Hematopoietic multipotent progenitor cell treated with erythropoietin and hydrocortisone succinate and interleukin-3 and kit ligand, for 15 days (in vitro differentiated cells): ENCODE measurements at regions not wholly inside any gene's neighbourhood (a gene's known extent, or its start where the extent isn't known, plus 50 kb on each side); places are given as distances from the start of the nearest gene placed in this dataset.

Source experiments
- DNase-seq: peaks from one replicate; pipeline ENCODE4 v3.0.0-alpha.2; 2015; ENCODE audit warnings: low spot score

GRCh38 chr12:85639834-85640233 is 196.4 kb downstream of the RASSF9 start:
- no peak for DNase-seq

- DNase-seq: no peak
Measured at GRCh38 chr12:85641796-85642195, 194.4 kb downstream of the RASSF9 start.

DNA sequence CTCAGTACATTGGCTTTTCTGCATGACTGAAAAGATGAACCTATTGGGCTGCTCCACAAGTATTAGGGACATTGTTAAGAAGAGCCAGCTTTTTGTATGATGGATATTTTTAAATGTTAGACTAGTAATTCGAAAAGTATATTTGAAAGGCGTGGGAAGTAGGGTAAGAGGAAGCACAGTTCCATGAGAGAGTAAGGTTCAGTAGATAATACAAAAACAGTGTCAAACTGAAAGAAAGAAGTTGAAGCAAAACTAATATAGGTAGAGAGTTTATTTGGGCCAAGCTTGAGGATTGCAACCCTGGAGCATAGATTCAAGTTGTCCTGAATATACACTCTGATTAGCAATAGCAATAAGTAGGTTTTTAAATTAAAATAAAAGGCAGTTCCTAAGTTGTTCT is 193.9 kb downstream of the RASSF9 start:
- no peak for DNase-seq

DNA sequence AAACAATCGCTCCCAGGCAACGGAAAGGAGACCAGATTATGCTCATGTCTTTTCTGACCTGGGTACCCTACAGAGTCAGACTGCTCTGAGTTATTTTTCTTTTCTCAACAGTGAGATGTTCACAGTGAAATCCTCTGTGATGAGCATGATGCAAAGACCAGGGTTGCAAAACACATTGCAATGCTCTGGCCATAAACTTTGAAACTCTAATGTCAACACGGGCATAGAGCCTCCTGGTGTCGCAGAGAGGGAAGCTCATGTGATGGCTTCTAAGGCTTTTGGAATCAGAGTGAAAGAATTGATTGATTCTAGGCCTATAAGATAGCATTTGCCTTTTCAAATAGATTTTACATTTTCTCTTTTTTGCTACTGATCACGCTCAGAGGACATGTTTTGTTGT is 193.4 kb downstream of the RASSF9 start:
- DNase-seq: no peak

GRCh38 chr12:85644508-85644907 is 191.7 kb downstream of the RASSF9 start:
- DNase-seq: no peak

DNA sequence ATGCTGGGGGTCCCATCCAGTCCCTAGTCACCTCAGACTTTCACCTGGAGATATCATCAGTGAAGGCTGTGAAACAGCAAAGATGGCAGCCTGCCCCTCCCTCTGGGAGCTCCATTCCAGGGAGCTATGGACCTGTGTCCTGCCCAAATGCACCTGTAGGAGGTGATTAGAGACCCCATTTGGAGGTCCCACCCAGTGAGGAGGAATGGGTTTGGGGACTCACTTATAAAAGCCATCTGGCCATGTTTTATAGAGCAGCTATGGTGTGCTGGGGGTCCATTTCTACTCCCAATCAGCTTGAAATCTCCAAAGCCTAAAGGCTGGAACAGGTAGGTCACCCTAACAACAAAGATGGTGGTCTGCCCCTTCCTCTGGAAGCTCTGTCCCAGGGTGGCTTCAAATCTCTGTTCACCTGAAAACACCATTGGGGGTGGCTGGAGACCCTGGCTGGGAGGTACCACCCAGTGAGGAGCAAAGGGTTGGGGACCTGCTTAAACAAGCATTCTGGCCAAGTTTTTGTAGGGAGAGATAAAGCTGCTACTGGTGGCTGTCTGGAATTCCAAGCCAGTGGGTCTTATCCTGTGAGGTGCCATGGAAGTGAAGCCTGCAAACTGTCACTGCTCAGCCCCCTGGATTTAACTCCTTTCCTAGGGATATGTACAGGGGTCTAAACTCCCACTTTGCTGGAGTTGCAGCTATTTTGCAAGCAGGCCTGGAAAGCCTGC is 182.3 kb downstream of the RASSF9 start:
- DNase-seq: no peak

DNA sequence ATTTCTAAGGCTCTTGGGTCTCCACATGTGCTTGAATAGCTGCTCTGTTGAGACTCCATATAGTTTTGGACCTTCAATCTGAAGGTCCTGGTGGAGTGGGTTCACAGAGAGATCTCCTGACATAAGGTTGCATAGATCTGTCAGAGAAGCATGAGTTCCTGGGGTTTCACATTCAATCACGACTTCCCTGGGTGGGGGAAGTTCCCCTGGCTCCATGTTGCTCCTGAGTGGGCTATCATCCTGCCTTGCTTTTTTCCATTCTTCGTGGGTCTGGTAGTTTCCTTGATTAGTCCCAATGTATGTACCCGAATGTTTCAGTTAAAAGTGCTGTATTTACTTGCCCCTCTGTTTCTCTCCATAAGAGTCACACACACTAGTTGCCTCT is 181.8 kb downstream of the RASSF9 start:
- DNase-seq: no peak

- no peak for DNase-seq
Measured at GRCh38 chr12:85656561-85656960, 179.6 kb downstream of the RASSF9 start.

GRCh38 chr12:85657251-85657650 is 179.0 kb downstream of the RASSF9 start:
- DNase-seq: no peak

DNA sequence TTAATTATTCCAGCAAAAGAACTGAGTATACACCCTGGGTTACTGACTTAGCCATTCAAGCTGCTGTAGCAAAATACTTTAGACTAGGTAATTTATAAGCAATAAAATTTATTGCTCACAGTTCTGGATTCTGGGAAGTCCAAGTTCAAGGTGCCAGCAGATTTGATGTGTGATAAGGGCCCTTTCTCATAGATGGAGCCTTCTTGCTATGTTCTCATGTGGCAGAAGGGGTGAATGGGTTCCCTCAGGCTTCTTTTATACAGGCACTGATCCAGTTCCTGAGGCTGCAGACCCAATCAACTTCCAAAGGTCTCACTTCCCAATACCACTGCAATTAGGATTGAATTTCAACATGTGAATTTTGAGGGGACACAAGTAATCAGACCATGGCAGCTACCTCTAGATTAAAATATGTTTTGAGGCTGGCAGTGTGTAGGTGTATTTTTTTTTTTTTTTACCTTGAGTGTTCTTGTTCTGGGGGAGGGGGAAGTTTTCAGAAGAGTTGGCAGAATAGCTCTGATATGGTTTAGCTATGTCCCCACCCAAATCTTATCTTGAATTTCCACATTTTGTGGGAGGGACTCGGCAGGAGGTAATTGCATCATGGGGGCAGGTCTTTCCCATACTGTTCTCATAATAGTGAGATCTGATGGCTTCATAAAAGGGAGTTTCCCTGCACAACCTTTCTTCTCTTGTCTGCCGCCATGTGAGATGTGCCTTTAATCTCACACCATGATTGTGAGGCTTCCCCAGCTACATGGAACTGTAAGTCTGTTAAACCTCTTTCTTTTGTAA is 178.2 kb downstream of the RASSF9 start:
- DNase-seq: no peak

DNA sequence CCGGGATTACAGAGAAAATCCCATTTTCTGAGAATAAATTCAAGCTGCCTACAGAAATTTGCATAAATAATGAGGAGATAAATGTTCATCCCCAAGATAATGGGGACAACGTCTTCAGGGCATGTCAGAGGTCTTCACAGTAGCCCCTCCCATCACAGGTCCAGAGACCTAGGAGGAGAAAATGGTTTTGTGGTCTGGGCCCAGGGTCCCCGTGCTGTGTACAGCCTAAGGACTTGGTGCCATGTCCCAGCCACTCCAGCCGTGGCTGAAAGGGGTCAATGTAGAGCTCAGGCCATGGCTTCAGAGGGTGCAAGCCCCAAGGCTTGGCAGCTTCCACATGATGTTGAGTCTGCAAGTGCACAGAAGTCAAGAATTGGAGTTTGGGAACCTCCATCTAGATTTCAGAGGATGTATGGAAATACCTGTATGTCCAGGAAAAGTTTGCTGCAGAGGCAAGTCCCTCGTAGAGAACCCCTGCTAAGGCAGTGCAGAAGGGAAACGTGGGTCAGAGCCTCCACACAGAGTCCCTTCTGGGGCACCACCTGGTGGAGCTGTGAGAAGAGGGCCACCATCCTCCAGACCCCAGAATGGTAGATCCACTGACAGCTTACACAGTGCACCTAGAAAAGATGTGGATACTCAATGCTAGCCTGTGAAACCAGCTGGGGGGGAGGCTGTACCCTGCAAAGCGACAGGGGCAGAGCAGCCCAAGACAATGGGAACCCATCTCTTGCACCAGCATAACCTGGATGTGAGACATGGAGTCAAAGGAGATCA is 176.3 kb downstream of the RASSF9 start:
- no peak for DNase-seq

DNA sequence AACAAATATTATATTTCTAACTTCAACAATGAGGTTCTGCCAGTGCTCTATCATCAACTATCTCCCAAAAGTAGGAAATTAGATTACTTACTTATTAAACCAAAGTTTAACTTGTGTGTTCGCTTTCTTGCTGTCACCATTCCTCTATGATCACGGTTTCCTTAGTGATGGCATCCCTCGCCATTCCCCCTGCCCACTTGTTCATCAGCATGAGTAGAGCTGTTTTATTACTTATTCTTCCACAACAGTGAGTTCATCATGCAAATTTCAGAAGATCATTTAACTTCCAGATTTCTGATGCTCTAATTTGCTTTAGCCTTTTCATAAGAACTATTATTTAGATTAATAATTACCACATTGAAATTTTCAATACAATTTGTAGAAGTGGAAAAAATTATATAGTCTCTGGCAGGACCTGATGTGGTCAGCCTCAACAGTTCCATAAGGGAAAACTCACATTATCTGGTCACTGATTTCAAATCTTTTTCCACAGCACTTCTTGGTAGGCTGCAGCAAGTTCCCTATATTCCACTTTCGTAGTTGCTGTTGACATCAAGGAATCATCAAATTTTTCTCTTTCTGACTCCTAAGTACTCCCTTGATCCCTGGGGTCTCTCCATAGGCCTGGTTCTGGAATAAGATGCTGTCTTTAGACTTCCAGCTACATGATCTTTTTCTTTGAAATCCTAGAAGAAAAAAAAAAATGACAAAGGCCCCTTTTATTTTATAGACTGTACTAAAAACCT is 174.6 kb downstream of the RASSF9 start:
- DNase-seq: no peak

DNA sequence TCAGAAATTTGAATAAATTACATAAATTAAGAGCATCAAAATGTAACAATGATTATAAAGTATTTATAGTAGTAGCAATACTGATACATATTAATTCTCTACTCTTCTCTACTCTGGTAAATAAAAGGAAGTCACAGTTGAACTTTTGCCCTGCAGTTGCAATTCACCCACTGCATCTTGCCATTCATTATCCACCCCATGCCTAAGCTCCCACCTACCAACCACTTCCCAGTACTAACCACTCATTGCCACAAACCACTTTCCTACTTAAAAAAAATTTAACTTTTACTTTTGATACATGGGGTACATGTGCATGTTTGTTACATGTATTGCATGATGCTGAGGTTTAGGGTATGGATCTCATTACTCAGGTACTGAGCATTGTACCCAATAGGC is 174.0 kb downstream of the RASSF9 start:
- DNase-seq: no peak

DNA sequence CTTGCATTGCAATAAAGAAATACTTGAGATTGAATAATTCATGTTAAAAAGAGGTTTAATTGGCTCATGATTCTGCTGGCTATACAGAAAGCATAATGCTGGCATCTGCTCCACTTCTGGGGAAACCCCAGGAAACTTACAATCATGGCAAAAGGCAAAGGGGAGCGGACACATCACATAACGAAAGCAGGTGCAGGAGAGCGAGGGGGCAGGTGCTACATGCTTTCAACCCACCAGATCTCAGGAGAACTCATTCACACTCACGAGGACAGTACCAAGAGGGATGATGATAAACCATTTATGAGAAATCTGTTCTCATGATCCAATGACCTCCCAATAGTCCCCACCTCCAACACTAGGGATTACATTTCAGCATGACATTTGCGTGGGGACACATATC is 172.6 kb downstream of the RASSF9 start:
- no peak for DNase-seq

- no peak for DNase-seq
Measured at GRCh38 chr12:85664429-85664828, 171.8 kb downstream of the RASSF9 start.

DNA sequence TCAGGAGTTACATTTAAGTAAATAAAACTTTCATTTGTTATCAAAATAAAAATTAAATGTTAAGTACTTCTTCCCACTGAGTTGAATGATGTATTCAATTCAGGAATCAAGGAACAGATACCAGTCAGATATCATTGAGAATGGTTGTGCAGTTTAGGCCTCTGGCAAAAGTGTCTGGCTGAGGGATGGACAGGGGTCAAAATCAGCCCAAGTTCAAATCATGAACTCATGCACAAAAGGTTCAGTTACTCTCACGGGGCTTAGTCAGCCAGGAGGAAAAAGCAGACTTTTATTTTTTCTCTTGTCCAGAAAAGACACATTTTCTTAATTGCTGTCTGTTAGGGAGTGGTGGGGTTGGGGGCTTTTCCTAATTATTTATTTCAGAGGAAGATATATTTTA is 166.3 kb downstream of the RASSF9 start:
- no peak for DNase-seq

DNA sequence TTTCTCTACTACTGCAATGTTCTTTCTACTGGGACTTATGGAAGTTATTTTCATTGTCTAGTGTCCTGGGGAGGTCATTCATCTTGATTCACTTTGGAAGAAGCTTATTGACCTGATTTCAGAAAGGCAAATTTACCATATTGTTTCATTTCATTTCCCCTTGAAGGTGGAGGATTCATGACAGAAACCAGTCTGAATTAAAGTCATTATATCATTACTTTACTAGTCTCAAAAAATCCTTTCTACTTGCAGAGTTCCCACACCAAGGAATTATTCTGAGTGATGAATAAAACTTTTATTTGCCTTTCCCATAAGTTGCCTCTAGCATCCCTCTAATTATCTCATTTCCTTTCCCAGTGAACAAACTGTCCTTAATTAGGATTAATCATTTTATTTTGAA is 163.8 kb downstream of the RASSF9 start:
- DNase-seq: no peak

DNA sequence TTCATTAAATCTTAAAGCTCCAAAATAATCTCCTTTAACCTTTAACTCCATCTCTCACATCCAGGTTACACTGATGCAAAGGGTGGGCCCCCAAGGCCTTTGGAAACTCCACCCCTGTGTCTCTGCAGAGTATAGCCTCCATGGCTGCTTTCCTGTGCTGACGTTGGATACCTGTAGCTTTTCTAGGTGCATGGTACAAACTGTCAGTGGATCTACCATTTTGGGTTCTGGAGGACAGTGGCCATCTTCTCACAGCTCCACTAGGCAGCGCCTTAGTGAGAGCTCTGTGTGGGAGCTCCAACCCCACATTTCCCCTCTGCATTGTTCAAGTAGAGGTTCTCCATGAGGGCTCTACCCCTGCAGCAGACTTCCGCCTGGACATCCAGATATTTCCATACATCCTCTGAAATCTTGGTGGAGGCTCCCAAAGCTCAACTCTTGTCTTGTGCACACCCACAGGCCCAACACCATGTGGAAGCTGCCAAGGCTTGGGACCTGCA is 162.2 kb downstream of the RASSF9 start:
- DNase-seq: no peak

DNA sequence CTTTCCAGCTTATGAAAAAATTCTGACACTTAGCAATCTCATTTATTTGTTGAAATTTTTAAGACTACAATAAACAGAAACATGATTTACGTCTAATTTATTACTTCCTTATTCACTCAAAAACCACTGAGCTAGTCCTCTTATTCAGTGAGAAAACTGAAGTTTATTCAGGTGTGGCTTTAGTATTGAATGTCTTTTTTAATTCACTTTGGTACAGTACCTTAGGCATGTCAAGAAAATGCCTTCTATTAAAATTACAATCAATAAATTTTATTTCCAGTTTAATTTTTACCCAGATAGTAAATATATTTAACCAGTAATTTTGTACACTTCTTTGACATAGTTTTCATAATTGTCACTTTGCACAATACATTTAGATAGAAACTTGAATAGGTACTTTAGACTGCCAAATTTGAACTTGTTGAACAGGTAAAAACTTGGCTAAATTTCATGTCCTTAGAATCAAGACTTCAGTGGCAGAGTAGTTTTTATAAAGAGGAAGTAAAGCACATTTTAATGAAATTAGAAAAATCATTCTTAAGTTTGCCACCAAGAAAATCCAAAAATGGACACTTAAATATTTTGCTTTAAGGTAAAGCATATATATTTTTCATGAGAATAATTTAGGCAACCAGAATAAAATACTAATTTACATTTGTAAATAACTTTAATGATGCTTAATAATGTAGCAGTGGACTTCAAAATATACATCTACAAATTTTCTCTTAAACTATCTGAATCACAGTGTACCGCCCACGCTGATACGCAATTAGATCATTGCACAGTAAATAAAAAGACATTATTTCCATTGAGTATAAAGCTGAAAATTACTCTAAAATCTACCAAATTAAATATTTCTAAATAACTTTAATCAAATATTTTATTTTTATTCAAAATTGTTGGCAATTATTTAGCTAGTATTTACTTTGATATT is 159.1 kb downstream of the RASSF9 start:
- no peak for DNase-seq

- DNase-seq: no peak
Measured at GRCh38 chr12:85679296-85679695, 156.9 kb downstream of the RASSF9 start.

- no peak for DNase-seq
Measured at GRCh38 chr12:85680881-85681280, 155.3 kb downstream of the RASSF9 start.
